ENCODE measurements at regions not wholly inside any gene's neighbourhood (a gene's known extent, or its start where the extent isn't known, plus 50 kb on each side); places are given as distances from the start of the nearest gene placed in this dataset.

- DNase-seq (ENCODE audit: low spot score, unreplicated experiment), result no peak
- no peaks in the 10 kb centered on the region for H3K27me3 Mint-ChIP-seq
- TF ChIP-seq CTCF (IDR thresholded peaks at IDR 0.05; ENCODE audit: unreplicated experiment), result no peak
- H3K36me3 Mint-ChIP-seq (ENCODE audit: insufficient read depth), result no peaks in the 10 kb centered on the region
- H3K4me1 Mint-ChIP-seq (ENCODE audit: low read depth), result no peaks in the 10 kb centered on the region
- no peak overlapping the region for H3K27ac Mint-ChIP-seq
- no peak overlapping the region for H3K4me3 Mint-ChIP-seq (ENCODE audit: low read depth)
- peaks cover 3% of the 10 kb centered on the region for H3K9me3 Mint-ChIP-seq (ENCODE audit: low read depth)
Measured at GRCh38 chr5:92605591-92605990, 975.4 kb downstream of the NR2F1-AS1 start.

- H3K9me3 Mint-ChIP-seq (ENCODE audit: low read depth), result peaks cover 7% of the 10 kb centered on the region
- no peak overlapping the region for H3K27ac Mint-ChIP-seq
- no peak overlapping the region for H3K4me3 Mint-ChIP-seq (ENCODE audit: low read depth)
- no peak for DNase-seq (ENCODE audit: low spot score, unreplicated experiment)
- H3K27me3 Mint-ChIP-seq, result no peaks in the 10 kb centered on the region
- no peaks in the 10 kb centered on the region for H3K36me3 Mint-ChIP-seq (ENCODE audit: insufficient read depth)
- H3K4me1 Mint-ChIP-seq (ENCODE audit: low read depth), result peaks cover 2% of the 10 kb centered on the region
- TF ChIP-seq CTCF (IDR thresholded peaks at IDR 0.05; ENCODE audit: unreplicated experiment), result no peak
Measured at GRCh38 chr5:92599217-92599810, 981.7 kb downstream of the NR2F1-AS1 start.

GRCh38 chr5:92594031-92594430 is 987.0 kb downstream of the NR2F1-AS1 start:
- TF ChIP-seq CTCF (IDR thresholded peaks at IDR 0.05; ENCODE audit: unreplicated experiment), result no peak
- Mint-ChIP-seq H3K27me3 (no peaks in the 10 kb centered on the region), H3K4me3 (ENCODE audit: low read depth) (no peak overlapping the region), H3K27ac (no peak overlapping the region), H3K36me3 (ENCODE audit: insufficient read depth) (no peaks in the 10 kb centered on the region), H3K4me1 (ENCODE audit: low read depth) (peaks cover 2% of the 10 kb centered on the region), H3K9me3 (ENCODE audit: low read depth) (peaks cover 4% of the 10 kb centered on the region)
- no peak for DNase-seq (ENCODE audit: low spot score, unreplicated experiment)

- no peaks in the 10 kb centered on the region for H3K36me3 Mint-ChIP-seq (ENCODE audit: insufficient read depth)
- H3K9me3 Mint-ChIP-seq (ENCODE audit: low read depth), result no peaks in the 10 kb centered on the region
- no peak overlapping the region for H3K27ac Mint-ChIP-seq
- H3K4me3 Mint-ChIP-seq (ENCODE audit: low read depth), result no peak overlapping the region
- no peaks in the 10 kb centered on the region for H3K4me1 Mint-ChIP-seq (ENCODE audit: low read depth)
- no peak for DNase-seq (ENCODE audit: low spot score, unreplicated experiment)
- no peak for TF ChIP-seq CTCF (IDR thresholded peaks at IDR 0.05; ENCODE audit: unreplicated experiment)
- no peaks in the 10 kb centered on the region for H3K27me3 Mint-ChIP-seq
Measured at GRCh38 chr5:92588876-92589275, 992.1 kb downstream of the NR2F1-AS1 start.

GRCh38 chr5:92581690-92582089 is 999.3 kb downstream of the NR2F1-AS1 start:
- Mint-ChIP-seq H3K36me3 (ENCODE audit: insufficient read depth) (no peaks in the 10 kb centered on the region), H3K4me3 (ENCODE audit: low read depth) (no peak overlapping the region), H3K9me3 (ENCODE audit: low read depth) (peaks cover 5% of the 10 kb centered on the region), H3K27ac (no peak overlapping the region), H3K27me3 (no peaks in the 10 kb centered on the region), H3K4me1 (ENCODE audit: low read depth) (no peaks in the 10 kb centered on the region)
- TF ChIP-seq CTCF (IDR thresholded peaks at IDR 0.05; ENCODE audit: unreplicated experiment), result no peak
- no peak for DNase-seq (ENCODE audit: low spot score, unreplicated experiment)
